ENCODE measurements at regions not wholly inside any gene's neighbourhood (a gene's known extent, or its start where the extent isn't known, plus 50 kb on each side); places are given as distances from the start of the nearest gene placed in this dataset.

GRCh38 chr9:88229434-88229833 is 91.2 kb upstream of the SPATA31C2 start:
- DNase-seq (ENCODE audit: low spot score): no peak

- DNase-seq (ENCODE audit: low spot score): no peak
Measured at GRCh38 chr9:88224938-88225337, 86.7 kb upstream of the SPATA31C2 start.

- no peak for DNase-seq (ENCODE audit: low spot score)
Measured at GRCh38 chr9:88221105-88221504, 82.8 kb upstream of the SPATA31C2 start.

GRCh38 chr9:88220652-88221051 is 82.4 kb upstream of the SPATA31C2 start:
- DNase-seq (ENCODE audit: low spot score): no peak

GRCh38 chr9:88219601-88220000 is 81.3 kb upstream of the SPATA31C2 start:
- DNase-seq (ENCODE audit: low spot score): no peak

GRCh38 chr9:88218726-88219125 is 80.5 kb upstream of the SPATA31C2 start:
- no peak for DNase-seq (ENCODE audit: low spot score)

GRCh38 chr9:88216126-88216995 is 78.1 kb upstream of the SPATA31C2 start:
- no peak for DNase-seq (ENCODE audit: low spot score)

GRCh38 chr9:88215196-88216125 is 77.2 kb upstream of the SPATA31C2 start:
- DNase-seq (ENCODE audit: low spot score): no peak

GRCh38 chr9:88202321-88202720 is 64.0 kb upstream of the SPATA31C2 start:
- DNase-seq (ENCODE audit: low spot score): peak; percentile 11

GRCh38 chr9:88198341-88198807 is 60.1 kb upstream of the SPATA31C2 start:
- DNase-seq (ENCODE audit: low spot score): peak; percentile 79

- DNase-seq (ENCODE audit: low spot score): peak; percentile 91
Measured at GRCh38 chr9:88197781-88198340, 59.6 kb upstream of the SPATA31C2 start.

GRCh38 chr9:88197016-88197415 is 58.7 kb upstream of the SPATA31C2 start:
- DNase-seq (ENCODE audit: low spot score): peak; percentile 87

GRCh38 chr9:88196142-88196790 is 58.0 kb upstream of the SPATA31C2 start:
- DNase-seq (ENCODE audit: low spot score): peak; percentile 32

GRCh38 chr9:88193766-88194165 is 55.5 kb upstream of the SPATA31C2 start:
- DNase-seq (ENCODE audit: low spot score): no peak

- DNase-seq (ENCODE audit: low spot score): no peak
Measured at GRCh38 chr9:88191456-88191855, 53.2 kb upstream of the SPATA31C2 start.

GRCh38 chr9:88189371-88189770 is 51.1 kb upstream of the SPATA31C2 start:
- no peak for DNase-seq (ENCODE audit: low spot score)
